ENCODE measurements at regions not wholly inside any gene's neighbourhood (a gene's known extent, or its start where the extent isn't known, plus 50 kb on each side); places are given as distances from the start of the nearest gene placed in this dataset.

- Mint-ChIP-seq H3K4me1 (ENCODE audit: low read depth) (no peaks in the 10 kb centered on the region), H3K4me3 (no peak overlapping the region), H3K36me3 (ENCODE audit: low read depth) (no peaks in the 10 kb centered on the region), H3K27me3 (no peaks in the 10 kb centered on the region), H3K27ac (no peak overlapping the region), H3K9me3 (peaks cover 8% of the 10 kb centered on the region)
- DNase-seq (no peak), ATAC-seq (no peak)
- ChIA-PET POLR2A (no interaction called here), CTCF (no interaction called here)
- TF ChIP-seq CTCF (IDR thresholded peaks at IDR 0.05): no peak
- intact Hi-C loops (cut with micrococcal nuclease): no loop called here
These were observed 2067.7 kb downstream of the SUCLG1 start for GRCh38 chr2:82391386-82391785.

GRCh38 chr2:82355622-82356021 lies 2051.1 kb upstream of the LRRTM1 start:
- Mint-ChIP-seq H3K36me3 (ENCODE audit: low read depth) (no peaks in the 10 kb centered on the region), H3K4me1 (ENCODE audit: low read depth) (no peaks in the 10 kb centered on the region), H3K27me3 (no peaks in the 10 kb centered on the region), H3K4me3 (no peak overlapping the region), H3K27ac (no peak overlapping the region), H3K9me3 (peaks cover 6% of the 10 kb centered on the region)
- POLR2A ChIA-PET: no interaction called here
- CTCF ChIA-PET: no interaction called here
- intact Hi-C loops (cut with micrococcal nuclease): no loop called here
- DNase-seq (no peak), ATAC-seq (no peak)
- no peak for TF ChIP-seq CTCF (IDR thresholded peaks at IDR 0.05)

- Mint-ChIP-seq H3K36me3 (ENCODE audit: low read depth) (no peaks in the 10 kb centered on the region), H3K27ac (no peak overlapping the region), H3K27me3 (no peaks in the 10 kb centered on the region), H3K4me1 (ENCODE audit: low read depth) (no peaks in the 10 kb centered on the region), H3K4me3 (no peak overlapping the region), H3K9me3 (no peaks in the 10 kb centered on the region)
- ATAC-seq: no peak
- no peak for DNase-seq
- intact Hi-C loops (cut with micrococcal nuclease): no loop called here
- POLR2A ChIA-PET: no interaction called here
- CTCF ChIA-PET: no interaction called here
- no peak for TF ChIP-seq CTCF (IDR thresholded peaks at IDR 0.05)
These were observed 2041.4 kb upstream of the LRRTM1 start for GRCh38 chr2:82345910-82346309.

- H3K36me3 Mint-ChIP-seq (ENCODE audit: low read depth): no peaks in the 10 kb centered on the region
- no peaks in the 10 kb centered on the region for H3K27me3 Mint-ChIP-seq
- CTCF ChIA-PET: no interaction called here
- intact Hi-C loops (cut with micrococcal nuclease): no loop called here
- no peaks in the 10 kb centered on the region for H3K4me1 Mint-ChIP-seq (ENCODE audit: low read depth)
- ATAC-seq (no peak), DNase-seq (no peak)
- H3K27ac Mint-ChIP-seq: no peak overlapping the region
- H3K4me3 Mint-ChIP-seq: no peak overlapping the region
- POLR2A ChIA-PET: no interaction called here
- no peaks in the 10 kb centered on the region for H3K9me3 Mint-ChIP-seq
- TF ChIP-seq CTCF (IDR thresholded peaks at IDR 0.05): no peak
These were observed 2040.1 kb upstream of the LRRTM1 start for GRCh38 chr2:82344670-82345069.

- Mint-ChIP-seq H3K4me3 (no peak overlapping the region), H3K4me1 (ENCODE audit: low read depth) (no peaks in the 10 kb centered on the region), H3K27me3 (no peaks in the 10 kb centered on the region), H3K27ac (no peak overlapping the region), H3K9me3 (no peaks in the 10 kb centered on the region), H3K36me3 (ENCODE audit: low read depth) (no peaks in the 10 kb centered on the region)
- no peak for ATAC-seq
- no peak for TF ChIP-seq CTCF (IDR thresholded peaks at IDR 0.05)
- CTCF ChIA-PET: no interaction called here
- POLR2A ChIA-PET: no interaction called here
- no peak for DNase-seq
- intact Hi-C loops (cut with micrococcal nuclease): no loop called here
These were observed 2037.8 kb upstream of the LRRTM1 start for GRCh38 chr2:82342356-82342755.

All from activated CD8-positive, alpha-beta T cell treated with anti-CD3 and anti-CD28 coated beads for 36 hours (primary cell).